HUES48 (cell line): ENCODE measurements at regions not wholly inside any gene's neighbourhood (a gene's known extent, or its start where the extent isn't known, plus 50 kb on each side); places are given as distances from the start of the nearest gene placed in this dataset.

Experiments
- H3K27ac ChIP-seq: one replicate; pipeline ENCODE4 v1.7.0; 2013; ENCODE audit warnings: low read depth, low read length, inconsistent platforms
- H3K27me3 ChIP-seq: 2 replicates; pipeline ENCODE4 v1.6.1; 2013; ENCODE audit warnings: mild to moderate bottlenecking, low read length; ENCODE audit not compliant: control insufficient read depth, insufficient read depth
- H3K36me3 ChIP-seq: 2 replicates; pipeline ENCODE4 v1.6.1; 2013; ENCODE audit warnings: low read length; ENCODE audit not compliant: control insufficient read depth, insufficient read depth
- H3K4me1 ChIP-seq: 2 replicates; pipeline ENCODE4 v1.6.1; 2013; ENCODE audit warnings: mild to moderate bottlenecking, low read length; ENCODE audit not compliant: control insufficient read depth, insufficient read depth
- H3K4me3 ChIP-seq: 2 replicates; pipeline ENCODE4 v1.5.1; 2013; ENCODE audit warnings: mild to moderate bottlenecking, low read depth, low read length
- H3K9ac ChIP-seq: 2 replicates; pipeline ENCODE4 v1.6.1; 2013; ENCODE audit warnings: mild to moderate bottlenecking, low read depth, low read length, moderate library complexity
- H3K9me3 ChIP-seq: 2 replicates; pipeline ENCODE4 v1.6.1; 2013; ENCODE audit warnings: low read length; ENCODE audit not compliant: control insufficient read depth, insufficient read depth

DNA sequence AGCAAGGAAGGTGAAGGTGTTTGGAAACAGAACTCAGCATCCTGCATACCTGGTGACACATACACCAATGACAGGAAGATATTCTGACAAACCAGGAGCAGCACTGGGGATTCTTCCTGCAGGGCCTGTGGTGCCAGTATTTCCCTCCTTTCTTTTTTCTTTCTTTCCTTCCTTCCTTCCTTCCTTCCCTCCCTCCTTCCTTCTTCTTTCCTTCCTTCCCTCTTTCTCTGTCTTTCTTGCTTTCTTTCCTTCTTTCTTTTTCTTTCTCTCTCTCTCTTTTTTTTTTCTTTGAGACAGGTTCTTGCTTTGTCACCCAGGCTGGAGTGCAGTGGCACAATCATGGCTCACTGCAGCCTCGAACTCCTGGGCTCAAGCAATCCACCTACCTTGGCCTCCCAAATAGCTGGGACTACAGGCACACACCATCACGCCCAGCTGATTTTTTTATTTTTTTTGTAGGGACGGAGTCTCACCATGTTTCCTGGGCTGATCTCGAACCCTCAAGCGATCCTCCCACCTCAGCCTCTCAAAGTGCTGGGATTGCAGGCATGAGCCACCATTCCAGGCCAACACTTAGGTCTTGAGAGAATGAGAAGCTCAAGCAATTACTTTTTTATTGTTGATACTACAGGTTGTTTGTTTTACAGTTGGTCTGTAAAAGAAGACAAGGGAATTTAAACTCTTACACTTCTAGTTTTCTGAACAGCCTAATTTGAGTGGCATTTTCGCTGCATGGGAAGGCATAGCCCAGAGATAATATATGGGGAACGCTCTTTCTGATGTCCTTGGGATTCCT lies 54.7 kb upstream of the GATA6 start:
- Histone ChIP-seq H3K9me3 (no peaks in the 10 kb centered on the region), H3K9ac (no peak overlapping the region), H3K4me1 (peaks cover 5% of the 10 kb centered on the region), H3K27me3 (no peaks in the 10 kb centered on the region), H3K4me3 (no peak overlapping the region), H3K27ac (no peak overlapping the region), H3K36me3 (no peaks in the 10 kb centered on the region)

DNA sequence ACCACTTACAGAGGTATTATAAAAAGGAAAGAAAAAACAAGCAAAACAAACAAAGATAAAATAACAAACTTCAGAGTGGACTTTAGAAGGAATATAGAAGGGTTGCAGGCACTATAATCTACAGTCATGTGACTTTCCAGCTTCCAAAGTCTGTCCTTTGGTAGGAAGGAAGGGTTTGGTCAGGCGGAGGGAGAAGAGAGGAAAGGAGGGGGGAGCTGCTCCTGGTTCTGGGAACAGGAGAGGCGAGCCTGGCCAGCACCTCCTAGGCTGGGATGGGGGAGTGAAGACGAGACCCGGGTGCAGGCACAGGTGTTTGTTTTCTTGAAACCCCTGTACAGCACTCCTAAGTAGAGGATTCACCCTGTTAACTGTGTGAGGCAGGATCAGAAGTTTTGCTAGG lies 53.8 kb upstream of the GATA6 start:
- H3K36me3 ChIP-seq: no peaks in the 10 kb centered on the region
- H3K27me3 ChIP-seq: no peaks in the 10 kb centered on the region
- no peak overlapping the region for H3K27ac ChIP-seq
- H3K9ac ChIP-seq: no peak overlapping the region
- H3K4me3 ChIP-seq: no peak overlapping the region
- peaks cover 2% of the 10 kb centered on the region for H3K4me1 ChIP-seq
- H3K9me3 ChIP-seq: no peaks in the 10 kb centered on the region
